ENCODE measurements at regions not wholly inside any gene's neighbourhood (a gene's known extent, or its start where the extent isn't known, plus 50 kb on each side); places are given as distances from the start of the nearest gene placed in this dataset.

- TF ChIP-seq GABPA (IDR thresholded peaks at IDR 0.05; ENCODE audit: low read depth) (no peak), ZBTB33 (IDR thresholded peaks at IDR 0.05; ENCODE audit: borderline replicate concordance, low read depth) (no peak), REST (IDR thresholded peaks at IDR 0.05; ENCODE audit: low read depth, low read length) (no peak), ELF1 (IDR thresholded peaks at IDR 0.05) (no peak), EZH2phosphoT487 (IDR thresholded peaks at IDR 0.05; ENCODE audit: borderline replicate concordance, low read depth) (no peak), USF1 (IDR thresholded peaks at IDR 0.05; ENCODE audit: borderline replicate concordance, low read depth) (no peak), MXI1 (IDR thresholded peaks at IDR 0.05; ENCODE audit: low read depth, low read length) (peak; percentile 43; the same call in 1 of the 2 replicates), JUND (IDR thresholded peaks at IDR 0.05) (no peak), TCF12 (IDR thresholded peaks at IDR 0.05) (no peak), FOXM1 (IDR thresholded peaks at IDR 0.05; ENCODE audit: low read depth) (no peak), EP300 (IDR thresholded peaks at IDR 0.05; ENCODE audit: borderline replicate concordance in 1 of 2, low read depth in 1 of 2, low read length in 1 of 2) (peak in 1 of 2 experiments; percentile 81; a peak in 2 of 4 replicates), GATA2 (CRISPR knock-in tag; IDR thresholded peaks at IDR 0.05) (peak; percentile 46), POLR2AphosphoS5 (IDR thresholded peaks at IDR 0.05; ENCODE audit: low read depth, low read length) (no peak), CHD2 (IDR thresholded peaks at IDR 0.05; ENCODE audit: low read length, partially characterized antibody) (no peak), TAF1 (IDR thresholded peaks at IDR 0.05; ENCODE audit: borderline replicate concordance, low read depth, low read length) (no peak), YY1 (IDR thresholded peaks at IDR 0.05; ENCODE audit: low read depth) (no peak)
- TF ChIP-seq, protein P1, sequence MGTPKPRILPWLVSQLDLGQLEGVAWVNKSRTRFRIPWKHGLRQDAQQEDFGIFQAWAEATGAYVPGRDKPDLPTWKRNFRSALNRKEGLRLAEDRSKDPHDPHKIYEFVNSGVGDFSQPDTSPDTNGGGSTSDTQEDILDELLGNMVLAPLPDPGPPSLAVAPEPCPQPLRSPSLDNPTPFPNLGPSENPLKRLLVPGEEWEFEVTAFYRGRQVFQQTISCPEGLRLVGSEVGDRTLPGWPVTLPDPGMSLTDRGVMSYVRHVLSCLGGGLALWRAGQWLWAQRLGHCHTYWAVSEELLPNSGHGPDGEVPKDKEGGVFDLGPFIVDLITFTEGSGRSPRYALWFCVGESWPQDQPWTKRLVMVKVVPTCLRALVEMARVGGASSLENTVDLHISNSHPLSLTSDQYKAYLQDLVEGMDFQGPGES (IDR thresholded peaks at IDR 0.05; ENCODE audit: low read depth, low read length): no peak
These were observed 185.0 kb upstream of the TMEFF2 start (continued) for GRCh38 chr2:192379736-192380135.
